Panc1 (cell line): ENCODE measurements at regions not wholly inside any gene's neighbourhood (a gene's known extent, or its start where the extent isn't known, plus 50 kb on each side); places are given as distances from the start of the nearest gene placed in this dataset.

Experiments used
- ATAC-seq: fragments of 200-7000 bp; cut with Tn5 transposase; 2 replicates; pipeline ENCODE4 v1.9.1; 2020; ENCODE audit warnings: mild to moderate bottlenecking, moderate library complexity
- BruUV-seq: library from RNA; stranded (reverse); fragments of 400-500 nt; replicated peaks from 2 replicates; lab custom pipeline; 2021; lab: Mats Ljungman, UMichigan
- CTCF ChIA-PET: fragments of 300-600 bp; sonication (Branson Sonifier 250); formaldehyde crosslinking; loops from one replicate; lab custom pipeline; 2022; ENCODE audit warnings: antibody characterized with exemption; lab: Charles Lee
- POLR2A ChIA-PET: fragments of 300-600 bp; sonication (Branson Sonifier 250); formaldehyde crosslinking; loops from one replicate; lab custom pipeline; 2022; ENCODE audit warnings: antibody characterized with exemption; lab: Charles Lee
- DNase-seq: peaks from one replicate; pipeline ENCODE4 v3.0.0-alpha.2; 2010; ENCODE audit warnings: low read depth, low spot score
- H3K27ac ChIP-seq: 2 replicates; pipeline ENCODE4 v1.5.1; 2011; ENCODE audit warnings: mild to moderate bottlenecking, low read length, inconsistent platforms
- H3K27me3 ChIP-seq: fragments of 200-500 bp; sonication (Bioruptor generic); 2 replicates; pipeline ENCODE4 v1.6.0; 2014; ENCODE audit warnings: low read length, inconsistent platforms; ENCODE audit not compliant: control insufficient read depth, insufficient read depth
- H3K36me3 ChIP-seq: fragments of 200-500 bp; sonication (Bioruptor generic); 2 replicates; pipeline ENCODE4 v1.5.1; 2014; ENCODE audit warnings: inconsistent platforms, mild to moderate bottlenecking, low read length, moderate library complexity; ENCODE audit not compliant: control insufficient read depth, insufficient read depth
- H3K4me1 ChIP-seq: 2 replicates; pipeline ENCODE4 v1.5.1; 2011; ENCODE audit warnings: inconsistent platforms, mild to moderate bottlenecking, low read length, moderate library complexity; ENCODE audit not compliant: control insufficient read depth, insufficient read depth
- H3K4me3 ChIP-seq, 2 experiments: 2 replicates each; pipeline ENCODE4 v1.5.1; 2011 to 2012; ENCODE audit warnings: low read depth in 2 of 2, low read length in 2 of 2, mild to moderate bottlenecking in 2 of 2, inconsistent platforms in 1 of 2, moderate library complexity in 1 of 2
- H3K9me3 ChIP-seq: fragments of 200-500 bp; sonication (Bioruptor generic); 2 replicates; pipeline ENCODE4 v1.5.1; 2014; ENCODE audit warnings: low read depth, mild to moderate bottlenecking, inconsistent platforms, low read length, moderate library complexity; ENCODE audit not compliant: control insufficient read depth, insufficient read depth
- POLR2AphosphoS5 ChIP-seq: IDR thresholded peaks from 2 replicates; pipeline ENCODE4 v1.6.1; 2012; ENCODE audit warnings: mild to moderate bottlenecking, low read depth, low read length, moderate library complexity
- SIN3A ChIP-seq: IDR thresholded peaks from 2 replicates; pipeline ENCODE4 v1.6.1; 2012; ENCODE audit warnings: low read depth, mild to moderate bottlenecking, low read length, moderate library complexity, borderline replicate concordance; ENCODE audit not compliant: insufficient read depth
- TCF7L2 ChIP-seq: IDR thresholded peaks from 2 replicates; pipeline ENCODE4 v1.6.1; 2011; ENCODE audit warnings: mild to moderate bottlenecking, low read depth, low read length, inconsistent platforms
- in situ Hi-C: cut with HindIII; loops from 2 replicates; pipeline ENCODE4 v1.10.0; 2016; ENCODE audit warnings: low sequenced_read_pairs, low pct_unique_long_range_greater_than_20kb
- intact Hi-C: fragments of 100-400 bp; cut with micrococcal nuclease; formaldehyde crosslinking; loops from one replicate; pipeline ENCODE4 v1.10.0; 2022; ENCODE audit not compliant: unreplicated experiment
- TF ChIP-seq, protein P1 (sequence below), 2 experiments: IDR thresholded peaks; 2 replicates each; pipeline ENCODE4 v1.6.1; 2011 to 2012; ENCODE audit warnings: low read depth in 2 of 2, control low read depth in 1 of 2, low read length in 1 of 2, mild to moderate bottlenecking in 1 of 2, moderate library complexity in 1 of 2; ENCODE audit not compliant: insufficient read depth in 1 of 2
- TF ChIP-seq, protein P2 (sequence below): fragments of 450-650 bp; IDR thresholded peaks from 2 replicates; pipeline ENCODE4 v1.5.1; 2017; ENCODE audit warnings: mild to moderate bottlenecking

DNA sequence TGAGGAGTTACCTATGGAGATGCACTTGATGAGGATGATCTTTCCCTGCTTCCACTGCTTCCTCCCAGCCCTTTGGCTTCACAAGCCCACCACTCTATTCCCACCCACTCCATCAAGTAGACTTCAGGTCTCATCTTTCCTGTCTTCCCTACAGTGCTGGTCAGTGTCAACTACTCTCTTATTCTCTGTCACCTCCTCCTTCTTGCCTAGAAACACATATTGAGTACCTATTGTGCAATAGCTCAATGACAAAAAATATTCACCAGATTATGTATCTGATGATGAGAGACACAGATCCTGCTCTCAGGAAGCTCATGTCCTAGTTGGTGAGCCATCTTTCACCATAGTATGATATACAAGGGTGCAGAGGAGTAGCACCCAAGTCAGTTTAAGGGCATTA is 82.2 kb upstream of the NFASC start:
- no peak for TF ChIP-seq SIN3A
- TF ChIP-seq, protein P1, sequence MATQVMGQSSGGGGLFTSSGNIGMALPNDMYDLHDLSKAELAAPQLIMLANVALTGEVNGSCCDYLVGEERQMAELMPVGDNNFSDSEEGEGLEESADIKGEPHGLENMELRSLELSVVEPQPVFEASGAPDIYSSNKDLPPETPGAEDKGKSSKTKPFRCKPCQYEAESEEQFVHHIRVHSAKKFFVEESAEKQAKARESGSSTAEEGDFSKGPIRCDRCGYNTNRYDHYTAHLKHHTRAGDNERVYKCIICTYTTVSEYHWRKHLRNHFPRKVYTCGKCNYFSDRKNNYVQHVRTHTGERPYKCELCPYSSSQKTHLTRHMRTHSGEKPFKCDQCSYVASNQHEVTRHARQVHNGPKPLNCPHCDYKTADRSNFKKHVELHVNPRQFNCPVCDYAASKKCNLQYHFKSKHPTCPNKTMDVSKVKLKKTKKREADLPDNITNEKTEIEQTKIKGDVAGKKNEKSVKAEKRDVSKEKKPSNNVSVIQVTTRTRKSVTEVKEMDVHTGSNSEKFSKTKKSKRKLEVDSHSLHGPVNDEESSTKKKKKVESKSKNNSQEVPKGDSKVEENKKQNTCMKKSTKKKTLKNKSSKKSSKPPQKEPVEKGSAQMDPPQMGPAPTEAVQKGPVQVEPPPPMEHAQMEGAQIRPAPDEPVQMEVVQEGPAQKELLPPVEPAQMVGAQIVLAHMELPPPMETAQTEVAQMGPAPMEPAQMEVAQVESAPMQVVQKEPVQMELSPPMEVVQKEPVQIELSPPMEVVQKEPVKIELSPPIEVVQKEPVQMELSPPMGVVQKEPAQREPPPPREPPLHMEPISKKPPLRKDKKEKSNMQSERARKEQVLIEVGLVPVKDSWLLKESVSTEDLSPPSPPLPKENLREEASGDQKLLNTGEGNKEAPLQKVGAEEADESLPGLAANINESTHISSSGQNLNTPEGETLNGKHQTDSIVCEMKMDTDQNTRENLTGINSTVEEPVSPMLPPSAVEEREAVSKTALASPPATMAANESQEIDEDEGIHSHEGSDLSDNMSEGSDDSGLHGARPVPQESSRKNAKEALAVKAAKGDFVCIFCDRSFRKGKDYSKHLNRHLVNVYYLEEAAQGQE (IDR thresholded peaks at IDR 0.05; ENCODE audit: insufficient read depth in 1 of 2, low read depth in 2 of 2, low read length in 1 of 2): no peak
- no peak for TF ChIP-seq TCF7L2
- TF ChIP-seq POLR2AphosphoS5: no peak
- TF ChIP-seq, protein P2, sequence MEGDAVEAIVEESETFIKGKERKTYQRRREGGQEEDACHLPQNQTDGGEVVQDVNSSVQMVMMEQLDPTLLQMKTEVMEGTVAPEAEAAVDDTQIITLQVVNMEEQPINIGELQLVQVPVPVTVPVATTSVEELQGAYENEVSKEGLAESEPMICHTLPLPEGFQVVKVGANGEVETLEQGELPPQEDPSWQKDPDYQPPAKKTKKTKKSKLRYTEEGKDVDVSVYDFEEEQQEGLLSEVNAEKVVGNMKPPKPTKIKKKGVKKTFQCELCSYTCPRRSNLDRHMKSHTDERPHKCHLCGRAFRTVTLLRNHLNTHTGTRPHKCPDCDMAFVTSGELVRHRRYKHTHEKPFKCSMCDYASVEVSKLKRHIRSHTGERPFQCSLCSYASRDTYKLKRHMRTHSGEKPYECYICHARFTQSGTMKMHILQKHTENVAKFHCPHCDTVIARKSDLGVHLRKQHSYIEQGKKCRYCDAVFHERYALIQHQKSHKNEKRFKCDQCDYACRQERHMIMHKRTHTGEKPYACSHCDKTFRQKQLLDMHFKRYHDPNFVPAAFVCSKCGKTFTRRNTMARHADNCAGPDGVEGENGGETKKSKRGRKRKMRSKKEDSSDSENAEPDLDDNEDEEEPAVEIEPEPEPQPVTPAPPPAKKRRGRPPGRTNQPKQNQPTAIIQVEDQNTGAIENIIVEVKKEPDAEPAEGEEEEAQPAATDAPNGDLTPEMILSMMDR: no peak
- BruUV-seq: no TSS peak
- Histone ChIP-seq H3K27me3 (peaks cover 13% of the 10 kb centered on the region), H3K36me3 (no peaks in the 10 kb centered on the region), H3K9me3 (no peaks in the 10 kb centered on the region), H3K4me3 (no peak overlapping the region), H3K27ac (no peak overlapping the region), H3K4me1 (0 out of 2 replicates have a peak, but pooled peaks cover 4% of the 10 kb centered on the region)
- intact Hi-C loops: no loop called here
- ChIA-PET POLR2A (interaction anchor here (0.5 kb wide), 1 partner anchor 218 kb away, joined by 7 read pairs; no protein-coding TSS in a partner anchor), CTCF (interaction anchor here (0.5 to 0.6 kb wide), 2 partner anchors 207 to 223 kb away, joined by 3 to 5 read pairs; no protein-coding TSS in a partner anchor)
- in situ Hi-C loops: no loop called here
- no peak for ATAC-seq
- no peak for DNase-seq

- BruUV-seq: no TSS peak
- in situ Hi-C loops: no loop called here
- TF ChIP-seq POLR2AphosphoS5 (no peak), SIN3A (no peak), TCF7L2 (no peak)
- TF ChIP-seq, protein P2: peak; percentile 95
- TF ChIP-seq, protein P1 (IDR thresholded peaks at IDR 0.05; ENCODE audit: insufficient read depth in 1 of 2, low read depth in 2 of 2, low read length in 1 of 2): no peak
- peaks cover 13% of the 10 kb centered on the region for H3K27me3 ChIP-seq
- no peak overlapping the region for H3K4me3 ChIP-seq
- H3K27ac ChIP-seq: no peak overlapping the region
- ChIA-PET POLR2A (interaction anchor here (0.7 kb wide), 1 partner anchor 40 kb away, joined by 4 read pairs; no protein-coding TSS in a partner anchor), CTCF (interaction anchor here (0.9 to 2.5 kb wide), 5 partner anchors 10 to 222 kb away, joined by 3 to 15 read pairs (median 5); no protein-coding TSS in a partner anchor)
- H3K36me3 ChIP-seq: no peaks in the 10 kb centered on the region
- H3K9me3 ChIP-seq: no peaks in the 10 kb centered on the region
- intact Hi-C loops: no loop called here
- DNase-seq: peak; percentile 36
- H3K4me1 ChIP-seq: 0 out of 2 replicates have a peak, but pooled peaks cover 4% of the 10 kb centered on the region
- ATAC-seq: peak; percentile 92
Observed at GRCh38 chr1:204791453-204792353, 79.0 kb upstream of the NFASC start.
